IgD-negative memory B cell (primary cell): ENCODE measurements at regions not wholly inside any gene's neighbourhood (a gene's known extent, or its start where the extent isn't known, plus 50 kb on each side); places are given as distances from the start of the nearest gene placed in this dataset.

ENCODE experiments used
- H3K27ac Mint-ChIP-seq, 3 donors: one replicate each; pipeline ENCODE4 v1.8.0; 2020 to 2022; ENCODE audit warnings: mild to moderate bottlenecking in 3 of 3, mixed read lengths in 3 of 3, moderate library complexity in 1 of 3
- H3K27me3 Mint-ChIP-seq: one replicate; pipeline ENCODE4 v1.8.0; 2021; ENCODE audit warnings: mixed read lengths
- H3K36me3 Mint-ChIP-seq: one replicate; pipeline ENCODE4 v1.8.0; 2020; ENCODE audit warnings: mild to moderate bottlenecking, mixed read lengths
- H3K4me1 Mint-ChIP-seq, 3 donors: one replicate each; pipeline ENCODE4 v1.8.0; 2020 to 2022; ENCODE audit warnings: mixed read lengths in 3 of 3, mild to moderate bottlenecking in 1 of 3
- H3K4me3 Mint-ChIP-seq, 4 donors: one replicate each; pipeline ENCODE4 v1.8.0; 2020 to 2022; ENCODE audit warnings: mild to moderate bottlenecking in 4 of 4, mixed read lengths in 4 of 4, moderate library complexity in 3 of 4
- H3K9me3 Mint-ChIP-seq, 3 donors: one replicate each; pipeline ENCODE4 v1.8.0; 2020 to 2021; ENCODE audit warnings: mixed read lengths in 3 of 3, mild to moderate bottlenecking in 1 of 3

- Mint-ChIP-seq H3K27ac (no peak overlapping the region), H3K36me3 (peaks cover 2% of the 10 kb centered on the region), H3K4me1 (no peaks in the 10 kb centered on the region), H3K4me3 (no peak overlapping the region), H3K27me3 (no peaks in the 10 kb centered on the region), H3K9me3 (peaks cover 2 to 7% (median 7%) of the 10 kb centered on the region in 3 donors)
Observed at GRCh38 chr15:96553006-96553405, 222.5 kb downstream of the NR2F2 start.

GRCh38 chr15:96553451-96553850, 223.0 kb downstream of the NR2F2 start:
- Mint-ChIP-seq H3K4me1 (no peaks in the 10 kb centered on the region), H3K27ac (no peak overlapping the region), H3K4me3 (no peak overlapping the region), H3K36me3 (peaks cover 2% of the 10 kb centered on the region), H3K27me3 (no peaks in the 10 kb centered on the region), H3K9me3 (peaks cover 2 to 7% (median 5%) of the 10 kb centered on the region in 3 donors)

- H3K9me3 Mint-ChIP-seq: peaks cover under 1 to 7% (median 2%) of the 10 kb centered on the region in 3 donors
- no peak overlapping the region for H3K27ac Mint-ChIP-seq
- H3K4me3 Mint-ChIP-seq: no peak overlapping the region
- H3K36me3 Mint-ChIP-seq: peaks cover 2% of the 10 kb centered on the region
- no peaks in the 10 kb centered on the region for H3K4me1 Mint-ChIP-seq
- H3K27me3 Mint-ChIP-seq: no peaks in the 10 kb centered on the region
Observed at GRCh38 chr15:96553931-96554330, 223.4 kb downstream of the NR2F2 start.

- H3K9me3 Mint-ChIP-seq: peaks cover 0 to 7% (median 2%) of the 10 kb centered on the region in 3 donors
- no peak overlapping the region for H3K4me3 Mint-ChIP-seq
- H3K27me3 Mint-ChIP-seq: no peaks in the 10 kb centered on the region
- H3K27ac Mint-ChIP-seq: no peak overlapping the region
- H3K36me3 Mint-ChIP-seq: peaks cover 2% of the 10 kb centered on the region
- H3K4me1 Mint-ChIP-seq: no peaks in the 10 kb centered on the region
Observed at GRCh38 chr15:96554541-96554940, 224.0 kb downstream of the NR2F2 start.

- Mint-ChIP-seq H3K27ac (no peak overlapping the region), H3K4me1 (no peaks in the 10 kb centered on the region), H3K36me3 (peaks cover 2% of the 10 kb centered on the region), H3K9me3 (peaks cover 0 to 12% (median 3%) of the 10 kb centered on the region in 3 donors), H3K27me3 (no peaks in the 10 kb centered on the region), H3K4me3 (no peak overlapping the region)
Observed at GRCh38 chr15:96559087-96559486, 228.6 kb downstream of the NR2F2 start.

GRCh38 chr15:96559631-96560030, 229.1 kb downstream of the NR2F2 start:
- Mint-ChIP-seq H3K27me3 (no peaks in the 10 kb centered on the region), H3K36me3 (peaks cover 2% of the 10 kb centered on the region), H3K9me3 (peaks cover 0 to 12% (median 3%) of the 10 kb centered on the region in 3 donors), H3K4me1 (no peaks in the 10 kb centered on the region), H3K4me3 (no peak overlapping the region), H3K27ac (no peak overlapping the region)

- Mint-ChIP-seq H3K4me1 (no peaks in the 10 kb centered on the region), H3K27ac (no peak overlapping the region), H3K4me3 (no peak overlapping the region), H3K27me3 (no peaks in the 10 kb centered on the region), H3K9me3 (peaks cover 0 to 12% (median 3%) of the 10 kb centered on the region in 3 donors), H3K36me3 (no peaks in the 10 kb centered on the region)
Observed at GRCh38 chr15:96560246-96560895, 229.9 kb downstream of the NR2F2 start.

GRCh38 chr15:96561593-96561992, 231.1 kb downstream of the NR2F2 start:
- H3K27me3 Mint-ChIP-seq: no peaks in the 10 kb centered on the region
- no peak overlapping the region for H3K27ac Mint-ChIP-seq
- H3K9me3 Mint-ChIP-seq: peaks cover 0 to 14% (median 4%) of the 10 kb centered on the region in 3 donors
- H3K4me3 Mint-ChIP-seq: no peak overlapping the region
- no peaks in the 10 kb centered on the region for H3K4me1 Mint-ChIP-seq
- H3K36me3 Mint-ChIP-seq: no peaks in the 10 kb centered on the region

GRCh38 chr15:96564546-96564945, 234.0 kb downstream of the NR2F2 start:
- no peaks in the 10 kb centered on the region for H3K36me3 Mint-ChIP-seq
- peaks cover 5 to 14% (median 6%) of the 10 kb centered on the region in 3 donors for H3K9me3 Mint-ChIP-seq
- no peaks in the 10 kb centered on the region for H3K4me1 Mint-ChIP-seq
- H3K4me3 Mint-ChIP-seq: no peak overlapping the region
- H3K27ac Mint-ChIP-seq: no peak overlapping the region
- no peaks in the 10 kb centered on the region for H3K27me3 Mint-ChIP-seq

- peaks cover 5 to 14% (median 7%) of the 10 kb centered on the region in 3 donors for H3K9me3 Mint-ChIP-seq
- H3K4me3 Mint-ChIP-seq: no peak overlapping the region
- H3K36me3 Mint-ChIP-seq: no peaks in the 10 kb centered on the region
- H3K27me3 Mint-ChIP-seq: no peaks in the 10 kb centered on the region
- H3K4me1 Mint-ChIP-seq: no peaks in the 10 kb centered on the region
- H3K27ac Mint-ChIP-seq: no peak overlapping the region
Observed at GRCh38 chr15:96565266-96565665, 234.8 kb downstream of the NR2F2 start.

- peaks cover 3 to 13% (median 8%) of the 10 kb centered on the region in 3 donors for H3K9me3 Mint-ChIP-seq
- no peak overlapping the region for H3K4me3 Mint-ChIP-seq
Observed at GRCh38 chr15:96574782-96575181, 244.3 kb downstream of the NR2F2 start.

GRCh38 chr15:96576596-96576995, 246.1 kb downstream of the NR2F2 start:
- H3K9me3 Mint-ChIP-seq: peaks cover 0 to 13% (median 8%) of the 10 kb centered on the region in 3 donors
- no peaks in the 10 kb centered on the region for H3K36me3 Mint-ChIP-seq
- no peak overlapping the region for H3K4me3 Mint-ChIP-seq
- no peaks in the 10 kb centered on the region for H3K27me3 Mint-ChIP-seq
- H3K27ac Mint-ChIP-seq: no peak overlapping the region
- H3K4me1 Mint-ChIP-seq: no peaks in the 10 kb centered on the region

More at GRCh38 chr15:96574782-96575181, 244.3 kb downstream of the NR2F2 start:
- Mint-ChIP-seq H3K27ac (no peak overlapping the region), H3K36me3 (no peaks in the 10 kb centered on the region), H3K27me3 (no peaks in the 10 kb centered on the region), H3K4me1 (no peaks in the 10 kb centered on the region)

GRCh38 chr15:96578393-96578792, 247.9 kb downstream of the NR2F2 start:
- Mint-ChIP-seq H3K27ac (no peak overlapping the region), H3K27me3 (no peaks in the 10 kb centered on the region), H3K9me3 (peaks cover 2 to 13% (median 5%) of the 10 kb centered on the region in 3 donors), H3K4me3 (no peak overlapping the region), H3K36me3 (no peaks in the 10 kb centered on the region), H3K4me1 (no peaks in the 10 kb centered on the region)

- H3K4me1 Mint-ChIP-seq: no peaks in the 10 kb centered on the region
- H3K4me3 Mint-ChIP-seq: no peak overlapping the region
- peaks cover 3 to 6% (median 3%) of the 10 kb centered on the region in 3 donors for H3K9me3 Mint-ChIP-seq
- no peaks in the 10 kb centered on the region for H3K36me3 Mint-ChIP-seq
- no peak overlapping the region for H3K27ac Mint-ChIP-seq
- no peaks in the 10 kb centered on the region for H3K27me3 Mint-ChIP-seq
Observed at GRCh38 chr15:96581371-96581770, 250.9 kb downstream of the NR2F2 start.

GRCh38 chr15:96582473-96582872, 252.0 kb downstream of the NR2F2 start:
- Mint-ChIP-seq H3K4me3 (no peak overlapping the region), H3K27me3 (no peaks in the 10 kb centered on the region), H3K9me3 (peaks cover 3 to 6% (median 3%) of the 10 kb centered on the region in 3 donors), H3K27ac (no peak overlapping the region), H3K36me3 (no peaks in the 10 kb centered on the region), H3K4me1 (no peaks in the 10 kb centered on the region)

GRCh38 chr15:96583671-96584070, 253.2 kb downstream of the NR2F2 start:
- no peak overlapping the region for H3K27ac Mint-ChIP-seq
- H3K4me3 Mint-ChIP-seq: no peak overlapping the region
- no peaks in the 10 kb centered on the region for H3K4me1 Mint-ChIP-seq
- H3K27me3 Mint-ChIP-seq: no peaks in the 10 kb centered on the region
- H3K36me3 Mint-ChIP-seq: no peaks in the 10 kb centered on the region
- peaks cover 3 to 6% (median 3%) of the 10 kb centered on the region in 3 donors for H3K9me3 Mint-ChIP-seq
